NCI-H1417 treated with DMSO at 0.1 percent for 48 hours (cell line): ENCODE measurements at regions not wholly inside any gene's neighbourhood (a gene's known extent, or its start where the extent isn't known, plus 50 kb on each side); places are given as distances from the start of the nearest gene placed in this dataset.
"Not testable (repeated sequence)": the region's sequence is repeated elsewhere in the genome, so short reads cannot be mapped to it uniquely, and the experiment has no call there.

ENCODE experiments used
- DNase-seq: peaks from one replicate; lab custom pipeline; 2025; lab: John Stamatoyannopoulos, UW

DNA sequence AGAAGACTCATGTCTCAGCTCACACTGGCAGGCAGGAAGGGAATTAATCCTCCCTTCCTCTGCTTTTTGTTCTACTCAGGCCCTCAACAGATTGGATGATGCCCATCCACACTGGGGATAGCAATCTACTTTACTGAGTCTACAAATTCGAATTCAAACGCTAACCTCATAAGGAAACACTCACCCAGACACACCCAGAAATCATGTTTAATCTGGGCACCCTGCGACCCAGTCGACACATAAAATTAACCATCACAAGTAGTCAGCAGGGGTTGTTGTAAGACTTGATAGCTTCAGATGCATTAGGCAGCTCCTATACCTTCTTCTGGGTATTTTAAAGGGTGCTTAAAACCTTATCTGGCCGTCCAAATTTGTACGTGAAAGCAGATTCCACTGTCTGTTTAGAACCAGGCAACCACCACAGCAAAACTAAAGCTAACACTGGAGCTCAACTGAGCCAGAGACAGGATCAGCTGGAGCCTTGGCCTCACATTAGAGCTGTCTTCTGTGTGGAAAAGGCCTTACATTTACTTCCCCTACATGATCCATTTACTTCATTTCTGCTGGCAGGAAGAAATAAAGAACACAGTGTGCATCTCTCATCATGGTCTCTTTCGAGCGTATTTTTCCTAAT is 407.3 kb upstream of the PPP2R3A start:
- no peak for DNase-seq

DNA sequence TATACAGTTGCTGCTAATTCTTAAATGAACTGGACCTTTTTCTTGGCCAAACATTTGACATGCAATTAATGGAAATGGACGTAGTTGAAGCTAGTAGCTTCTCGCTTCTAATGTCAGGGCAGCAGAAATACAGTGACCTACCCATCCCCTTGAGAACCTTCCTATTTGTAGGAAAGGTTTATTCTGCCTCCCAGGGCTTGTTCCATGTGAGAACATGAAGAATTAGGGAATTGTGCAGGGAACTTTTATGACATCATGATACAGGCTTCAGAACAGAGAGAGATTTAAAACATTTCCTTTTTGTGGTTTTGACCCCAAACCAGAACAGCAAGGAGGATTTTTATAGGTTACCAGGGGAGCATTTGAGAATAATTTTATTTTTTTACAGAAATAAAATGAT is 406.6 kb upstream of the PPP2R3A start:
- no peak for DNase-seq

DNA sequence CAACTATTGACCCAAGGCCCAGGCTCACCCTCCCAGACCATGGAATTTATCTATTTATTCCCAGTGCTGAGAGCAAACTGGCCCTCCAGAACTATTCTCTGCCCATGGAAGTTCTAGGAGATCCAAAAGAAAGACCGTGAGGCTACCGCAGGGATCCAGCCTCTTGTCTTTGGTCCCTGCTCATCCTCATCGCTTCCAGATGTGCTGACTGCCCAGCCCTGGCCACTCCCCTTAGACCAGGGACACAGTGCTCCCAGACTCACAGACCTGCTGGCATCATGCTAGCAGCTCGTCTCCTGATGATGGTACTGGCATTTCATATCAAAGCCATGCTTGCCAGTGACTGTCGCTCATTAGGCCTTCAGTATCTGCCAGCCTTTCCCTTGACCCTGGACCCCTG is 405.7 kb upstream of the PPP2R3A start:
- DNase-seq = no peak

DNA sequence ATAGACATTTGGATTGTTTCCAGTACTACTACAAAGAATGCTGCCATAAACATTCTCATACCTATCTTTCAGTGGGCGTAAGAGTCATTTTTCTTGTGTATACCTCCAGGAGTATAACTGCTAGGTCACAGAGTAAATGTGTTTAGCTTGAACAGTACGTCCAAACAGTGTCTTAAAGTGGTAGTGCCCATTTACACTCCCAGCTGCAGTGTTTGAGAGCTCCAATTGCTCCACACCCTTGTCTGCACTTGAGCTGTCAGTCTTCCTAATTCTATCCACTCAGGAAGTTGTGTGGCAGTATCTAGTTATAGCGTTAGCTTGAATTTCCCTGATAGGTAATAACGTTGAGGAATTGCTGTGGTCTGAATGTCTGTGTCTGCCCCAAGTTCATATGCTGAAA is 404.7 kb upstream of the PPP2R3A start:
- DNase-seq = no peak

DNA sequence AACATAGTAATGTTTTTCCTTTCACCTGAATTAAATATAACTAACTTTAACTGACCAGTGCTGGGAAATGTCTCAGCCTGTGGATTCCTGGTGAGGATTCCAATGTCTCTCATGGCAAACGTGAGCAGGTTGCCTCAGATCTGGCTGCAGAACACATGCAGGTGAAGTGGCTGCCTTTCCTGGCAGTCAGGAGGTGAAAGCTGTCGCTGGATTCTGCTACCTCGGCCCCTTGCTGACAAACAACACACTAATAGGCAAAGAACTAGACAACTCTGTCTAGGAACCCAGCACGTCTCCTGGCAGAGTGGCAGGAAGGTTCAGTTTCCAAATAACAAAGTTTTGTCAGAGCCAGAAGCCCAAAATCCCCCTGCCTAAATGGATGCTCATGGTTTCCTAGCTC is 400.8 kb upstream of the PPP2R3A start:
- no peak for DNase-seq

DNA sequence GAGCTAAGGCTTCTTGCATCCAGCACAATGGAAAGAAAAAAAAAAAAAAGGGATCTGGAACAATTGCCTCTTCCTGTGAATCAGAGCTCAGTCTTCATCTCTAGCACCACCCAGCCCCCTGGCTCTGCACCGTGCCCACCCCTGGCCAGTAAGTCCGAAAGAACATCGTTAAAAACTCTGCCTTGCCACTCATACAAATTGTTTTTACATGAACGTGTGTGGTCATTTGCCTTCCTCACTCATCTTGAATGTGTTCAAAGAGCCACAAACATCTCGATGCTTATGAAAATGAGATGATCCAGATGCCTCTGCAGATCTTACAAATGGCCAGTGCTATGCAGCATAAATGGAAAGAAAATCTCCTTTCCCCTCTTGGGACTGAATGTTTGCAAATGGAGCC is 400.0 kb upstream of the PPP2R3A start:
- no peak for DNase-seq

DNA sequence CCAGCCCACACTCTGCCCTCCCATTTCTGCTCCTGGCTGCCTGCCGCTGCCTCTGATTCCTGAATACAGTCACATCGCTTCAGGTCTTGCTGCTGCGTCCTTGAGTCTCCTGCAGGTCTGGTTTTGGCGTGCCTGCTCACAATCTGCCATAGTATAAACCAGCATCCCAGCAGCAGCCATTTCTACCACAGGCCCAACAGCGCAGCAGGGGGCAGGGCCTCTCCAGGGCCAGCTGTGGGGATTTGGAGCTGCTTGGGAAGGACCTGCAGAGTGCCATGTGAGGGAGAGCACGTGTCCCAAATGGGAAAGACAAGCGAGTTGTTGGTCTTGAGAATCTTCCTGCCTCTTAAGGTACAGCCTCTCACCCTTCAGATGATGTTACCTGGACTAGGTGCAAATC is 398.3 kb upstream of the PPP2R3A start:
- DNase-seq = no peak

DNA sequence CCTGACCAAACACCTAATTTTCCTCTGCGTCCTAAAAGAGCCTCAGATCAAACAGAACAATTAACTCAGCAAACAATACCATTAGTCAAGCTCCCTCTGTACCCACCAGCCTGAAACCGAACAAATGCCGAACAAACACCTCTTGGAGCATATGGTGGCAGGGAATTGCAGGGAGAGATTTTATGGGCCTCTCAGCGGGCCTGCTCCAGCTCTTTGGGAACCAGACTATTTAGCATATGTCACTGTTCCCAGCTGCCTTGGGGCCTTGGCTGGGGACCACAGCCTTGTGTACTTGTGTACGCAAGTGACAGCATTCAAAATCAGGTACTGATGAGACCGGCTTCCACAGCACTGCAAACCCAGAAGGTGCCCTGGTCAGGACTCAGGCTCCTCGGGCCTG is 388.8 kb upstream of the PPP2R3A start:
- peak; percentile 68 for DNase-seq

DNA sequence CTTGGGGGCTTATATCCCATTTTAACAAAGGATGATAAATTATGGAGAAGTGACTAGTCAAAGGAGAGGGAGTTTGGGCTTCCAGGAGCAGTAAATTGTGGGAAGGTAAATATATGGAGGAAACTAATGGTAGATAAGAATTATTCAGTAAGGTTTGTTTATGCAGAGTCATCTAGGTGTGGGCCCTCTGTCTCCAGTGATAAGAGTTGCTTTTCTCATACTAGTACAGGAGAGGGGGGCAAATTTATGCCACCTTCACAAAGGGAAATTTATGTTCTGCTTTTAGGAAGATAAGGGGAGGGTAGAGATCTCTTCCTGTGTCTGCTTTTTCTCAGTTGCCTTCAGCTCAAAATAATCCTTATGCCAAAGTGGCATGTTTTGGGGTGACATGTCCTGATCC is 383.7 kb upstream of the PPP2R3A start:
- DNase-seq = no peak

DNA sequence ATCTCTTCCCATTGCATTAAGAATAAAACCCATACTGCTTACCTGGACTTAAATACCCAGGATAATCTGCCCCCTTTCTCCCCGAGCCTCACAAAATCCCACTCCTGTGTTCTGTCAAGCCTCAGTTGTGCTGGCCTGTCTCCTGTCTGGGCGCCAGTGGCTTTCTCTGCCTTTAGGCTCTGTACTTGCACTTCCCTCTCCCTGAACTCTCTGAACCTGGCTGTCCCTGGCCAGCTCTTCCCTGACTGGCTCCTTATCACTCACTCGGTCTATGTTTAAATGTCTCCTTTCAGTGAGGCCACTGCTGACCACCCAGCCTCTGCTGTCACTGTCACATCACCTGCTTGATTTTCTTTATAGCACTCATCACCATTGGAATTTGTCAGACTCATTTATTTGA is 382.7 kb upstream of the PPP2R3A start:
- no peak for DNase-seq

DNA sequence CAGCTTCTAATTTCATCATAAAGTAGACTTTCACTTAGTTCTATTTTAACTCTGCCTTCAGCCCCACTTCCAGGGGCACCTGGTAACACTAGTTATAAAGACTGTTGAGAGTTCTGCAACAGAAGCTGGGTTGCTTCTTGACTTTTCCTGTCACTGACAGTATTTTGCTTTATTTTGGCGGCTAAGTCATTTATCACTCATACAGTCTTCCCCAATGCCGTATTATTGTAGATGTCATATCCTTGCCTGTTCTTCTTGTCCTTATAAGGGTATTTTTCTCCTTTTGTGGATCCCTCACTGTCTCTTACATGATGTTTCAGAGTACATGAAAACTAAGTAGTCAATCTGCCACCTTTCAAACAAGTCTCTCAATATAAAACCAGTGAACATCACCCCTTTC is 369.0 kb upstream of the PPP2R3A start:
- DNase-seq = no peak

DNA sequence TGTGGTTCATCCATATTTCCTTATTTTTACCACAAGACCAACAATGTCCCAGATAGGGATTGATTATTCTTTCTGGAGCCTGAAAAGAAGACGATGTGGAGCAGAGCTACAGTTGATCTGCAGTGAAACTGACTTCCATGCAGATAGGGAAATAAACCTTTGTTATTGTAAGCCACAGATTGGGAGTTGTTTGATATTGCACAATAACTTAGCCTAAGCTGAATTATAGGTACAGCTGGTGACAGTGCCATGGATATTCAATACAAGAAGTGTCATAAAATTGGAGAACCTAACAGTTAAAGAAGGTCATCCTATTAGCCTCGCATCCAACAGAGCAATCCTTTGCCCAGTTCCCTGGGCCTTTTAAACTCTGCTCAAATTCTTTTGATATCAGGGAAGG is 367.7 kb upstream of the PPP2R3A start:
- no peak for DNase-seq

DNA sequence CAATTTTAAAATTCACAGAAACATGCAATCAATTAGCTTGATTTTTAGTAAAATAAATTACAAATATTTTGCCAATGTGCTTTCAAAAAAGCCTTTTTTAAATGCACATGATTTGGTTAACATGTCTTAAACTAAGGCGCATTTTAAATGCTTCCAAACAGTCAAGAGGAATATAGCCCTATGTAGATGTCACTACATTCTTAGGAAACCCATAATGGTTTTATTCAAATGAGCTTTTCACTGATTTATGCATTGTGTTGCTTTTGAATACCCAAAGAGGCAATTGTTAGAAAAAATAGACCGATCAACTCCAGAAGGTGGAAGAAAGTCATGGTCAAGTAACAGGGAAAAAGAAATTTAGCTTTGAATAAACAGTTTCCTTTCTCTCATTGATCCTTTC is 366.9 kb upstream of the PPP2R3A start:
- DNase-seq = no peak

DNA sequence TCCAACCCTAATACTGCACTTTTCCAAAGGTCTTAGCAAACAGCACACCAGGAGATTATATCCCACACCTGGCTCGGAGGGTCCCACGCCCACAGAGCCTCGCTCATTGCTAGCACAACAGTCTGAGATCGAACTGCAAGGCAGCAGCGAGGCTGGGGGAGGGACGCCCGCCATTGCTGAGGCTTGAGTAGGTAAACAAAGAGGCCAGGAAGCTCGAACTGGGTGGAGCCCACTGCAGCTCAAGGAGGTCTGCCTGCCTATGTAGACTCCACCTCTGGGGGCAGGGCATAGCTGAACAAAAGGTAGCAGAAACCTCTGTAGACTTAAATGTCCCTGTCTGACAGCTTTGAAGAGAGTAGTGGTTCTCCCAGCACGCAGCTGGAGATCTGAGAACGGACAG is 361.0 kb upstream of the PPP2R3A start:
- not testable (repeated sequence) for DNase-seq

DNA sequence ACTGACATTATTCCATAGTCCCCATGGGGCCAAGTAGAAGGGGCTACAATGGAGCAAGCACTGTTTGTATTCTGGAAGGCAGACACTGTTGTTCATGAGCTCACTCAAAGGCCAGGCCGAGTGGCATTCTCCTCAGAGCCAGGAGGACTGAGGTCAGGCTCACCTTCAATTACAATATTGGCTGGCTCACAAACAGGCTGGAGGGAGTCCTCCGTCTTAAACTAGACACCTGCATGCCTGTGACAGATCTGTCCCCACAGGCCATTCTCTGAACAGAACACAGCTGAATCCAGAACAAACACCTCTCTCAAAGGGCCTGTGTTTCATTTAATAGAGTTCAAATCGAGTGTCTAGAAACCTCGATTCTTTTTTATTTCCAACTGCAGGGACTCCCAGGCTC is 347.4 kb upstream of the PPP2R3A start:
- DNase-seq = no peak

DNA sequence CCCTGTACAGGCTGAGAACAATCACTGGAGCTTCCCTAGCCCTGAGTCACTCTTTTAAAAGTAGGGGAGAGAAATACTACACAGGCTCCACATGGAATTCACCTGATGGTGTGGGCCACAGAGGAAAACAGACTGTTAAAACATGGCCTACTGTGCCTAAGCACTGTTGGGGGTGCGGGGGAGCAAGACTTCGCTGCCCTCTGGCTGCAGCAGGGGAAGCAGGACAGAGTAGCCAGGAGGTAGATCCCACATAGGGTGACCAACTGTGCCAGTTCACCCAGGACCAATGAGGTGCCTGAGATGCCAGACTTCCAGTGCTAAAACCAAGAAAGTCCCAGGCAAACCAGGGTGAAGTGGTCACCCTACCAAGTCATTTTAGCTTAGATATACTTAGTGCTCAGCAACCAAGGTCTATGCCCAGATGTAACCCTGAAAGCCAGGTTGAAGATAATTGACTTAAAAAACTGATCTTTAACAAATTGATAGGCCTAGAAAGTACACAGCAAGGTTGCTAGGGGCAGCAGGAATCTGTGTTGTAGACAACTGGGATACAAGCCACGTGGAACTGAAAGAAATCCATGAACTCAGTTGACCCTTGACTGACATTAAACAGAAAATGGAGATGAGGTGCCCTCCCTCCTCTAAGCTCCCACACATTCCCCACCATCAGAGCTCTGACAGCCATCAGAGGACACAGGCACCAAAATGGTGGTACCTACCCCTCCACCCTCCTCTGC is 344.2 kb upstream of the PPP2R3A start:
- DNase-seq = no peak

DNA sequence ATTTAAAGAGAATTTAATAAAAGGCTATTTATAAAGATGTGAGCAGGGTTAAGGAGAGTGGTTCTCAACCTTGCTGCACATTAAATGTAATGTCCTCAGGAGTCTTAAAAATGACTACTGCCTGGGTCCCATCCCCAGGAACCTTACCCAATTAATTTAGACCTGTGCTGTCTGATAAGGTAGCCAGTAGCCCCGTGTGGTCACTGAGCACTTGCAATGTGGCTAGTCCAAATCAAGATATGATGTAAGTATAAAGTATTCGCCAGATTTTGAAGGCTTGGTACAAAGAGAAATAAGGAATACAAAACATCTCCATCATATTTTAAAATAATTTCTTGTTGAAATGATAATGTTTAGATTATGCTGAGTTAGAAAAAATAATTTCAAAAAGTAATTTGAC is 343.3 kb upstream of the PPP2R3A start:
- DNase-seq = no peak

DNA sequence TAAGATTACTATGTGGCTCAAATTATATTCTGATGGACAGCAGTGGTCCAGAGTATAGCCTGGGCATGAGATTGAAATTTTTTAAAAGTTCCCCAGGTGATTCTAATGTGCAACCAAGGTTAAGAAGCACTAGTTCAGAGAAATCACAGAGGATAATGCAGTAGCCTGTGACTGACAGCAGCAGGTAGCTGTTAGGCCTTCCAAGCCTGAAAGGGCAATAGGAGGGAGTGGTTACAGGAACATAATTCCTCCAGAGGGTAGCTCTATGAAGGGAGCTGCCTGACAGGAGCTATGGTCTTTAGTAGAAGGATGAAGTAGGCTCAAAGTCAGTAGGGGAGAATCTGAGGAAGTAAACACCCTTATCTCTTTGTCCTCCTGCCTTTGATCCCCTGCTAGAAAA is 342.9 kb upstream of the PPP2R3A start:
- DNase-seq = no peak

DNA sequence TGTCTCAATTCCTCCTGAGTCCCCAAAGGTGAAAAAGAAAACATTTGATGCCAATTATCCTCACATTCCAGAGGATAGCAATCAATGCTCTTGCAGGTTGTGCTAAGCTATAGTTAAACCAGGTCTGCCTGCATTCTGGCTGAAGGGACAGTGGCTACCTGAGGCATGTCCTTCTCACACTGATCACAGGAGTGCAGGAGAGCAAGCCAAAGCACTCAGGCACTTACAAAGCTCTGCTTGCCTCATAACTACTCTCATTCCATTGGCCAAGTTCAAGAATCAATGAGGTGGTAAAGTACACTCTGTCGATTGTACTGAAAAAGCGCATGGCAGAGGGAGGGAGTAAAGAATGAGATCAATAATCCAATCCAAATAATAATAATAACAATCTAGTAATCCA is 342.0 kb upstream of the PPP2R3A start:
- no peak for DNase-seq

DNA sequence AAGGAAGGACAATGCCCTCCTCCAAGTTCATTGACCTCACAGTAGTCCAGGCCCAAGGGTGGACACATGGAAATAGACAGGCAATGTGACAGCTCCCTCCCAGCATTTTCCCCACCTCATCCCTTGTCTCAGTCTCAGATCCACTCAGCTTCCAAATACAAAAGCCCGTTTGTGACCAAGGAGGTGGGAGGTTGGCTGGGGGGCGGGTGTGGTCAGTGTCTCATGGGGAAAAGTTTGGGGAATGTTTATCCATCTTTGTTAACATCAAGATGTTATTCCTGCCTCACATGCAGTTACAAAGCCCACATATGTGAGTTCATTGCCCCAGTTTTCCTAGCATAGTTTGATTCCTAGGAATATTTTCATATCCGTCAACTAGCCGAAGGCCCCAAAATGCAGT is 338.5 kb upstream of the PPP2R3A start:
- DNase-seq = no peak

DNA sequence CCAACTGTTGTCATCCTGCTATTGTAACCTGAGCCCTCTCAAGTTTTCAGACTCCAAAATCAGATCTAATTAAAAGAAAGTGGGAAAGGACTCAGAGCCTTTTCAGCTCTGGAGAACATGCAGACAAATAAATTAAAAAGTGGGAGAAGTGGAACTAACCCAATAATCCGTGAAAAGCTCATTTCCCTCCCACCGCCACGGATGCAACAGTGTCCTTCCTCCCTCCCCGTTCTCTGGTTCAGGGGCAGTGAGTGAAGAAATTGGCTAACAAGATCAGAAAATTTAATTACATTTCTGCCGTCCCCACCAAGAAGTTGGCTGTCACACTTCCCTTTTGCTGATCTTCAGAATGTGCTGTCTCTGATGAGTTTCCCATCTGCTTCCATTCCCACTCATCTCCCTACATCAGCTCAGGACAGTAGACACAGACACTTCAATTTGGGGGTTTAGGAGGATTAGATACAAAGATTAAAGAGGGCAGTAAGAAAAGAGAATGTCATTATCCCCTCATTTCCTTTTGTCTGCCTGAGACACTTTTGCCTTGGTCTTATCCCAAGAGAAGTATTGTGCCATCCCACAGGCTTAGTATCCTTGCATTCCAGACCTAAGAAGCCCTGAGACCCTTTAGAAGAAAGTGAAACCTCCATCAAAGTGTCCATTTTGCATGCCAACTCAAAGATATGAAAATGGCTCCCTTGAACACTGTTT is 335.7 kb upstream of the PPP2R3A start:
- DNase-seq = no peak

DNA sequence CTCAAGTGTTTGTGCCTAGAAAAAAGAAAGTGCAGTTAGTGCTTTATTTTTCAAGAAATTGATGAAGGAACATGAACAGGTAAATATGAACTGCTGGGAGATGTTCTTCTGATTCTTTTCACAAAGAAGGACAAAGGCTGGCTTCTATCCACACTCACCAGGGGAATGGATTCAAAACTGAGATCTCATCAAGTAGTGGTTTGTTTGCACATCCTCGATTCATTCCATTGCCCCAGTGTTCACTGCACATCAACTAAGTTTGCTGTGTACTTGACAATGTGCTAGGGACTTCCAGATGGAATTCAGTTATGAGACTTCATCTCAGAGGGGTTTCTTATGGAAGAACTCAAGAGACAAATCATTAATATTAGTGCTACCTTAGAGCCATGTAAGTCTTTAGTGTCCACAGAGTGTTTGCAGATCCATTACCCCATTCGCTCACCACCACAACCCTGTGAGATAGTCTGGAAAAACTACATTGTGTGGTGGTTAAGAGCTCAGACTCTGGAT is 332.9 kb upstream of the PPP2R3A start:
- DNase-seq = no peak

DNA sequence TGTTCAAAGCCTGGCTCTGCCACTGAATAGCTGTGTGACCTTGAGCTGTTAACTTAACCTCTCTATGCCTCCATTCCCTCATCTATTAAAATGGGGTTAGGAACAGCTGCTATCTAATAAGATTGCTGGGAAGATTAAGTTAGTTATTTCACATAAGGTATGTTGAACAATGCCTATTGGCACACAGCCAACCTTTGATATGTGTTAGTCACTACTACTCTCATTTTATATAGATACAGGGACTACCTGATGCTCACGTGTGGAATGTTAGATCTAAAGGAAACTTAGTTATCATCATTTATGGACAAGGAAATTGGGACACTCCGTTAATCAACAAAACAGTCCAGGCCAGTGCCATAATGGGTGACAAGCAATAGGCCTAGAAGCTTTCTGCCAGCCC is 332.4 kb upstream of the PPP2R3A start:
- DNase-seq = no peak
